UCSD-AML1 (cell line): ENCODE measurements at regions not wholly inside any gene's neighbourhood (a gene's known extent, or its start where the extent isn't known, plus 50 kb on each side); places are given as distances from the start of the nearest gene placed in this dataset.

Source experiments
- DNase-seq: peaks from one replicate; lab custom pipeline; 2025; ENCODE audit not compliant: unreplicated experiment; lab: John Stamatoyannopoulos, UW

DNA sequence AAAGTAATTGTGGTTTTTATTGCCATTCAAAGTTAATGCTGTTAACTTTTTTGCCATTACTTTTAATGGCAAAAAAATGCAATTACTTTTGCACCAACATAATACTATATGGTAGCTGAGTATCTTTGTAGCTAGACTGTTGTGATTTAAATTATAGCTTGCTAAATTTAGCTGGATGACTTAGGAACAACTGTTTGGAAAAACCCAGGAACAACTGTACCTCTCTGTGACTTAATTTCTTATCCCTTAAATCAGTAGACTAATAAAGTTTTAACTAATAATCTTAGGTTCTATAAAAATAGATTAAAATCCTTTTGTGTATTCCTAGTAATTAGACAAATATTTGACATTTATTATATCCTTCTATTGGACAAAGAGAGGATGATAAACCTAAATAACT, 268.2 kb downstream of the TENT5A start:
- DNase-seq = no peak

- no peak for DNase-seq
Measured at GRCh38 chr6:81480139-81480538, 272.3 kb downstream of the TENT5A start.

DNA sequence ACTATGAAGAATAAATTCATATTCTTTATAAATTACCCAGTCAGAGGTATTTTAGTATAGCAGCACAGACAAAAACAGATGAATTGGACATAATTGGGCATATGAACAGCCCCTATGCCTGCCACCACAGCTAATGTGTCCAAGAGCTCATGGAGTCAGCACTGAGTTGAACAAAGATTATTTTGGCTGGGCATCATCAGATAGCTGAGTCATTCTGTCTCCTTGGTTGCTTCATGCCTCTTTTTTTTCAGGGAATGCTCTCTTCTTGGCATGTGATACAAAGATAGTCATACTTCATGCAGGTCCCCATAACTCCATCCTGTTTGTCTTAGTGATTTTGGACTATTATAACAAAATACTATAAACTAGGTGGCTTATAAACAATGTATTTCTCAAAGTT, 275.6 kb downstream of the TENT5A start:
- no peak for DNase-seq

DNA sequence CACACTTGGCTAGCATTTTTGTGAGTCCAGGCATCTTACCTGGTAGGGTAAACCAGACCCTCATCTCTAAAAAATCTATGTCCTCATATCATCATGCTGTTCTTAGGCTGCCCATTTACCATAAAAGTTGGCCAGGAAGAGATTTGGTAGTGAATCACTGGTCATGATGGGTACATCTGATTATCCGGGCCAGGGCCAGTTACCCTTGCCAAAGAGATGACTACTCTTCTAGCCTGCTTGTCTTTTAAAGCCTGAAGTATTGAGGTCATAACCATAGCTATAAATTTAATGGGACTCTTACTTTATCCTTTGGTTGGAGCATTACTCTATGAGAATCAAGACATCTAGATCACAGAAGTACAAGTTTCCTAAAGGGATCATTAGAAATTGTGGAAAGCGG, 276.8 kb downstream of the TENT5A start:
- no peak for DNase-seq

DNA sequence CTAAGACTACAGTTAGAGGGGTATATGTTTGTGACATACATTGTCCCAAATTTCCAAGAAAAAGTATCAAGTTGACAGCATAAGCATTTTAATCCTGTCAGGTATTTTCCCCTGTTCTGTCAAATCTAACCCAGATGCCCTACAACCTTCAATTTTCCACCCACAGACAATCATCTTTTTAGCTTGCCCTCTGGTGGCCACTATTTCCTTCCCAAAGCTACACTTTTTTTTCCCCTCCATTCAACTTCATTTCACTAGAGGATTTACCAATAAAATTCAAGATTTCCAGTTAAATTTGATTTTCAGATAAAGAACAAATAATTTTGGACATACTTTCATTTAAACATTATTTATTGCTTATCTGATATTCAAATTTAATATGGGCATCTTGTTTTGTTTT, 286.6 kb downstream of the TENT5A start:
- DNase-seq = no peak

GRCh38 chr6:81456416-81456815, 296.1 kb downstream of the TENT5A start:
- no peak for DNase-seq

GRCh38 chr6:81455641-81456040, 296.8 kb downstream of the TENT5A start:
- DNase-seq = no peak

DNA sequence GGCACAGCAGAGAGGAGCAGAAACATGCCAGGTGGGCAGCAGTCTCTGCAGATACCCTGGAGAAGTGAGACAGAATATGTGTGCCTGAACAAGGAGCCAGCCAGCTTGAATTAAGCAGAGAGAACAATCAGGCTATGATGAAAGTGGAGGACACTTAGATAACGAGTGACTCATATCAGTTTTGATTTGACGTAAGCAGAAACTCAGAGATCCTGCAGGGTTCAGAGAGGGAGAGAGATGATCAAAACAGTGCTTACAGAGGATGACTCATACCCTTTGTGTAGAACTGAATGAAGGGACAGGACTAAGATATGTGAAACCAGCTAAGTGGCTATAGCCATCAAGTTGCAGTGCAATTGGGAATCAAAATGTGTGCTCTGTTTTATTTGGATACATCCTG, 300.7 kb downstream of the TENT5A start:
- DNase-seq = no peak

DNA sequence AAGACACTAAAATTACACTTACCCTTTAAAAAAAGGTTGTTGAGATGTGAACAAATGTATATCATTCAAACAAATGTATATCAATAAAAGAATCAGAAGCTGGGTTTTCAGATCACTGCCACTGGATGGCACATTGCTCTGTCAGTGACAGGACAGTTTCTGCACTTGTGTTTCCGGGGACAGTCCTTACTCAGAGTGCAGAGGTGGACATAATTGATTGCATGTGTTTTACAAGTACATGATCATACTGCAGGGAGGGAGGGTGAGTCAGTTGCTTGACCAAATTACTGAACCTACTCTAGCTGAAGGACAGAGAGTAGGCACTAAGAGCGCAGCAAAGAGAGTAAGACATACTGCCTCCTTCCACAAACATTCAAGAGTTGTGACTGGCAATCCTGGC, 302.3 kb downstream of the TENT5A start:
- no peak for DNase-seq

DNA sequence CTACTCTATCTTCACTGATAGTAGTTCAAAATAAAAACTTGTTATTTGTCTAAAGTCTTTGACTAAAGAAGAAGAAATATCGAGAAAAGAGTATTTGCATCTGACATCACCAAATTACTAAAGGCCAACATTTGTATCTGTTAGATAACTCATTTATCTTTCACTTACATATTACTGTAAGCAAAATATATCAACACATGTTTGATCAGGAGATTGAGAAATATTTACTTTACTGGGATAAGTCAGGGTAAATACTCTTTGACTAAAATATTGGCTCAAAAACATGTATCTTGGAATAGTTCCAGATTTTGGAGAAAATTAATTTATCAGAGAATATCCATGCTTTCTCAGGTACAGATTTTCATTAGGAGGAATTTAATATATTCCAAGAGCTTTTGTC, 306.0 kb downstream of the TENT5A start:
- DNase-seq = no peak

GRCh38 chr6:81439417-81439816, 313.1 kb downstream of the TENT5A start:
- DNase-seq = no peak

DNA sequence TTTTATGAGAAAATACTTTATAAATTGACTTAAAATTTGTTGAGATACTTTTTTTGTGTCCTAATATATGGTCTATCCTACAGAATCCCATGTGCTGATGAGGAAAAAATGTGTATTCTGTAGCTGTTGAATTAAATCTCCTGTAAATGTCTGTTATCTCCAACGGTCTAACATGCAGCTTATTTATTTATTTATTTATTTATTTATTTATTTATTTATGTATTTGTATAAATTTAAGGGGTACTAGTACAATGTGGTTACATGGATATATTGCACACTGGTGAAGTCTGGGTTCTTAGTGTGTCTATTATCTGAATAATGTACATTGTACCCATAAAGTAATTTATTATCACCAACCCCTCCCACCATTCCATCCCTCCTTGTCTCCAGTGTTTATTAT, 315.5 kb downstream of the TENT5A start:
- no peak for DNase-seq

DNA sequence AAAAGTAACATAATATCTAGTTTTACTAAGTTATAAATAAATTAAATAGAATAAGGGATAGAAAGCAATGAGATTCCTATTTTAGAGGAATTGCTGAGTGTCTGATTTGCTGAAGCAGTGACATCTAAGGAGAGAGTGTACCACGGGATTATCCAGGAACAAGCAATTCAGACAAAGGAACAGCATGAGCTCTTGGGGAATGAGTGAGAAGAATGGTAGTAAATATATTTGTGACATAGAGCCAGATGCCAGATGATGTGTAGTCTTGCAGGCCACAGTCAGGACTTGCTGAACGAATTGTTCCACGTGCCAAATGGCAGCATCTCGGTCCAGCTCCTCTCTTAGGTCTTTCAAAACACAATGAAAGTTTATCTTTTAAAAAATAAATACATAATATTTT, 339.2 kb downstream of the TENT5A start:
- no peak for DNase-seq

DNA sequence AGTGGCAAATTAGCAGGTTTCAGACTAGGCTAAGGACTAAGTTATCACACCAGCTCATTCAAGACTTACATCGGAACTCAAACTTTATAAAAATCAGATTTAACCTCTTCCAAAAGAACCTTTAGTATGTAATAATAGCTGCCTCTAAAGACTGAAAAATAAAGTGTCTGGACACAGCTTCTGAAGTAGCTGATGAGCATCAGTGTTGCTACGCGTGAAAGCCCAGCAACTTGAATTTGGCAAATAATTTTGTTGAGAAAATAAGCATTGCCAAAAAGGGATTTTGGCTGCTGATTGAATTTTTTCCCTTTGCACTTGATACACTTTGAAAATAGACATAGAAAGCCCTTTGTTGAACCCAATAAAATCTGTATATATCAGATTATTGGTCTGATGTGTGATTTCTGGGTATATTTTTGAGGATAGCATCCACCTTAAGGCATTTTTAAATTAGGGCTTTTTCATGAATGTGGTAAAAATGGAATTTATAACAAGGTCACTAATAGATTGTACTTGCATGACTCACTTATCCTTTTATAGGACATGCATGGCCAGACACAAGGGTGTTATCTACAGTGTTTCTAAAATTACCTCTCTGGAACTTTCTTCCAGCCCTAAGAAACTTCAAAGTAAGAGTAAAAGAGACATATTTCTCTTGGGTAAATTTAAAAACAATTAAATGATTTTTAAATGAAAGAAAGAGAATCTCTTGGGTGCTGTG, 350.4 kb downstream of the TENT5A start:
- DNase-seq = no peak

- no peak for DNase-seq
Measured at GRCh38 chr6:81396916-81397315, 355.6 kb downstream of the TENT5A start.

DNA sequence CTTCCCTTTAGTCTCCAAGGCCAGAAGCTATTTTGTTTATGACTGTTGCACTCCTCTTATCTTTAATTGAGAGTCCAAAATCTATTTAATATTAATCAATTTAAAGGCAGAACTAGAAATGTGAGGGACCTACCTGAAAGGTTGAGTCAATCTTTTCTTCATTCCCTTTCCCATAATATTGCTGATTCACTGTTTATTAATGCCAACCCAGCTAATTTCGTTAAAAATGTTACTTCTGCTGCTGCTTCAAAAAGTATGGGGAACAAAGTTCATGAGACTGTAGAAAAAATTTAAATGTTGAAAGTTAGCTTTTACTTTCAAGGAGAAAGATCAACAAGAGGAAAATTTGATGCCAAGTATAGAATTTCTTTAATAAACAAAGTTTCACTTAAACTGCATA, 365.3 kb downstream of the TENT5A start:
- no peak for DNase-seq

DNA sequence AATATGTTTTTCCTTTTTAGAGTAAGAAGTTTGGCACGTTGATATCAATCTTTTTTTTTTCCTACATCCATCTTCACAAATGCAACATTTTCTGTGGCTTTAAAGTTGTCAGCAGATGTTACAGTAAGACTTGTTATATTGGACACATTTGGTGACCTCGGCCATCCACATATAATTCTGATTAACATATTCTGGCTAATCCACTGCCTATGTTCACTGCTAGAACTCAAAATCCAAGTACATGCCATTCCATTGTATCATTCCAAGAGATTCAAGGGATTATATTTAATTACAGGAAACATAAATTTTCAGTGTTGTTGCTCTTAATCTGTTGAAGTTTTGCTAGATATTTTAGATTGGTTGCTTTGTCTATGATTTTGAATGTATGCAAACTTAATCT, 367.6 kb downstream of the TENT5A start:
- no peak for DNase-seq

GRCh38 chr6:81383472-81383871, 369.0 kb downstream of the TENT5A start:
- DNase-seq = no peak

DNA sequence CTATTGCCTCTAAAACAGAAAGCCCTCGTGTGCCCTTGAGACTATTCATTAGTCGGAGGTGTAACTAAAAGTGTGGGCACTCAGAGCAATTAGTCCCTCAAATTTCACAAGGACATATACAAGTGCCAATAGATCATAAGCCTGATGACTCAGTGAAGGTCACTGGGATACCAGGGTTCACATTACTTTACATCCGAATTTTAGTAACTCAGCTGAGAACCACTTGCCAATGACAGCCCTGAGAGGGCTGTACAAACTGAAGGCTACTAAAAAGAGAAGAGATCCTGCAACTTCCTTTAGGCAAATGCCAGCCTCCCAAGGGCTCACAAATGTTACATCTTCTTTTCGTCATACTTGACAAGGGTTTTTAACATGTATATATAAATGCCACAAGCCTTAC, 369.6 kb downstream of the TENT5A start:
- DNase-seq = no peak

DNA sequence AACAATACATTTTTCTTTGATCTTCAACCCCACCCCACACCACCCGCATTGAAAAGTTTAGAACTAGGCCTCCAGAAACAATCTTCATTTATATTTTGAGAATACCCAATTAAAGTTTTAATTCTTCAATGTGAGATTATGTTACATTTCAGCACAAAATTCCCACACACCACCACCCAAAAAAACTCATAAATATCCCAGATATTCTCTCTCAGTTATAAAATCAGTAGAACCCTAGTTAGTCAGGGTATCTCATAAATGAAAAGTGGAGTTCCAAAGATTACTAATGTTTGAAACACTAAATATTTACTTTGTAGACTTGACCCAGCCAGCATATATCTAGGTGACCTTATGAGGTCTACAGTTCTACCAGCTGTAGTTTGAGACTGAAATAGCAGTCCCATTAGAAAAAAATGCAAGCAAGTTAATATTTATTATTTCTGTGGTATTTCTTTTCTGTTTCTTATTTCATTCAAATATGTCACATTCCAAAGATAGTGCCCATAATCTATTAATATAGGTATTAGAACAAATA, 371.0 kb downstream of the TENT5A start:
- no peak for DNase-seq

GRCh38 chr6:81380718-81381338, 371.7 kb downstream of the TENT5A start:
- DNase-seq = no peak

DNA sequence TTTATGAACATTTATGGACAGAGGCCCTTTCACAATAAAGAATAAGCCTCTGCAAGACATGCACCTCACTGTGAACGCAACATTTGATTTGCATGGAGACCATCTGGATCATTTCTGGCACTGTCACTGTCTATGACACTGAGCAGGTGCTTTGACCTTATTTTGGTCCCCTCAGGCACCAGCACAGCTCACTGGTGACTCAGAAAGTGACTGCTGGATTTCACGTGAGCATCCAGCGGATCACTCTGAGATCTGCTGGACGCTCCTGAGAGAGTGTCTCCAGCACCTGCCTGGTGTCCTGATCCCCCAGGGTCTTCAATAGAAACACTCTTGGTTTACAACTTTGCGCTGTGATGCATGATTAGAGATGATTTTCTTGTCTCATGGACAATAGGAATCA, 375.7 kb downstream of the TENT5A start:
- DNase-seq = no peak

DNA sequence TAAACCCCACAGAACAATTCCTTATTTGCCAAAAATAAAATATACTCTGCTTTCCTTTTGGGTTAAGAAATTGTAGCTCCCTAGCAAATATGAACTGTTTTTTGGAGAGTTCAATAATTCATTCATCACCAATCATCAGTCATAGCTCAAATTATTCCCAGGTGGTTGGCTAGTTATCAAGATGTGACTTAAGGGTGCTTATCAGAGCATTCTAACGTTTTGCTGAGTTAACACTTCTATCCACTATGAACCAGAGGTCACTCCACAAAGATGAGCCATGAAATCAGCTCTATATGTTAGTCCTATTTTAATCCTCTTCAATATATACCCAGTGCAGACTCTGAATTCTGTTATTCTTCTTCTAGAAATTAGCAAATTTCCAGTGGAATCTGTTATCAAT, 379.1 kb downstream of the TENT5A start:
- no peak for DNase-seq
